Jurkat, Clone E6-1 (cell line): ENCODE measurements at regions not wholly inside any gene's neighbourhood (a gene's known extent, or its start where the extent isn't known, plus 50 kb on each side); places are given as distances from the start of the nearest gene placed in this dataset.

Source experiments
- DNase-seq: peaks from one replicate; pipeline ENCODE4 v3.0.0-alpha.2; 2011; ENCODE audit warnings: low read depth, low spot score
- H3K4me3 ChIP-seq: 2 replicates; pipeline ENCODE4 v1.5.1; 2011; ENCODE audit warnings: mild to moderate bottlenecking, low read length, control low read depth, moderate library complexity

GRCh38 chr5:98641671-98642070, 131.8 kb upstream of the RGMB start:
- H3K4me3 ChIP-seq: no peak overlapping the region
- no peak for DNase-seq

GRCh38 chr5:98643569-98643968, 129.9 kb upstream of the RGMB start:
- H3K4me3 ChIP-seq: no peak overlapping the region
- no peak for DNase-seq

- DNase-seq: no peak
Measured at GRCh38 chr5:98651715-98652114, 121.7 kb upstream of the RGMB start.

GRCh38 chr5:98656125-98656795, 117.2 kb upstream of the RGMB start:
- no peak for DNase-seq
- H3K4me3 ChIP-seq: no peak overlapping the region

More at GRCh38 chr5:98651715-98652114, 121.7 kb upstream of the RGMB start:
- H3K4me3 ChIP-seq: no peak overlapping the region

- DNase-seq: no peak
- H3K4me3 ChIP-seq: no peak overlapping the region
Measured at GRCh38 chr5:98656796-98657195, 116.7 kb upstream of the RGMB start.

- no peak for DNase-seq
- H3K4me3 ChIP-seq: no peak overlapping the region
Measured at GRCh38 chr5:98657559-98657958, 115.9 kb upstream of the RGMB start.

- no peak for DNase-seq
- H3K4me3 ChIP-seq: no peak overlapping the region
Measured at GRCh38 chr5:98663521-98663920, 109.9 kb upstream of the RGMB start.

- no peak overlapping the region for H3K4me3 ChIP-seq
- no peak for DNase-seq
Measured at GRCh38 chr5:98664736-98665135, 108.7 kb upstream of the RGMB start.

GRCh38 chr5:98679963-98680362, 93.5 kb upstream of the RGMB start:
- no peak overlapping the region for H3K4me3 ChIP-seq
- DNase-seq: peak; percentile 37

GRCh38 chr5:98690002-98690401, 83.5 kb upstream of the RGMB start:
- H3K4me3 ChIP-seq: no peak overlapping the region
- DNase-seq: no peak

GRCh38 chr5:98694902-98695301, 78.6 kb upstream of the RGMB start:
- no peak overlapping the region for H3K4me3 ChIP-seq
- DNase-seq: no peak

- no peak for DNase-seq
Measured at GRCh38 chr5:98698359-98698758, 75.1 kb upstream of the RGMB start.

GRCh38 chr5:98700730-98701129, 72.7 kb upstream of the RGMB start:
- DNase-seq: no peak
- no peak overlapping the region for H3K4me3 ChIP-seq

More at GRCh38 chr5:98698359-98698758, 75.1 kb upstream of the RGMB start:
- H3K4me3 ChIP-seq: no peak overlapping the region

- DNase-seq: no peak
- no peak overlapping the region for H3K4me3 ChIP-seq
Measured at GRCh38 chr5:98705841-98706240, 67.6 kb upstream of the RGMB start.

- no peak overlapping the region for H3K4me3 ChIP-seq
- no peak for DNase-seq
Measured at GRCh38 chr5:98709681-98710080, 63.8 kb upstream of the RGMB start.

GRCh38 chr5:98713027-98713426, 60.4 kb upstream of the RGMB start:
- H3K4me3 ChIP-seq: no peak overlapping the region
- DNase-seq: no peak

GRCh38 chr5:98713856-98714255, 59.6 kb upstream of the RGMB start:
- H3K4me3 ChIP-seq: no peak overlapping the region
- no peak for DNase-seq

- no peak for DNase-seq
- H3K4me3 ChIP-seq: no peak overlapping the region
Measured at GRCh38 chr5:98714710-98715288, 58.7 kb upstream of the RGMB start.

- no peak overlapping the region for H3K4me3 ChIP-seq
- no peak for DNase-seq
Measured at GRCh38 chr5:98721231-98721928, 52.1 kb upstream of the RGMB start.

GRCh38 chr5:98722188-98722587, 51.3 kb upstream of the RGMB start:
- no peak overlapping the region for H3K4me3 ChIP-seq
- no peak for DNase-seq

GRCh38 chr5:98723061-98723460, 50.4 kb upstream of the RGMB start:
- DNase-seq: no peak
- no peak overlapping the region for H3K4me3 ChIP-seq
